ENCODE measurements at regions not wholly inside any gene's neighbourhood (a gene's known extent, or its start where the extent isn't known, plus 50 kb on each side); places are given as distances from the start of the nearest gene placed in this dataset.

DNA sequence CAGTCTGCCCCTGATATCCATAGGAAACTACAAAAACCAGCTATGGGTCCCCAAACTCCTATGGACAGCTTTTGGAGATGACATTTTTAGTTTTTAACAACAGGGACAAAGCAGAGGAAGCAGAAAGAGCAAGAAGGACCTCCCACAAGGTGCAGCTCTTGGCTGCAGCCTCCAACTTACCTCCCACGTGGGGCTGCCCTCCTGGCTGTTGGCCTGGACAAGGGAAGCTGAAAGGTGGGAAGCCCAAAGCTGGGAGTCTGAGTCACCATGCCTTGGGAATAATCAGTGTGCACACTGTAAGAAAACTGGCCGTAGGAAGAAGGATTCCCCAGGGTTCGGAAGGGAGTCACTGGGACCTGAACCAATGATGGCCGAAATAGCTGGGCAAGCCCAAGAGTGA, 51.8 kb upstream of the PAX1 start:
- DNase-seq (ENCODE audit: low spot score): no peak

GRCh38 chr20:21643417-21643816, 62.0 kb upstream of the PAX1 start:
- DNase-seq (ENCODE audit: low spot score): no peak

DNA sequence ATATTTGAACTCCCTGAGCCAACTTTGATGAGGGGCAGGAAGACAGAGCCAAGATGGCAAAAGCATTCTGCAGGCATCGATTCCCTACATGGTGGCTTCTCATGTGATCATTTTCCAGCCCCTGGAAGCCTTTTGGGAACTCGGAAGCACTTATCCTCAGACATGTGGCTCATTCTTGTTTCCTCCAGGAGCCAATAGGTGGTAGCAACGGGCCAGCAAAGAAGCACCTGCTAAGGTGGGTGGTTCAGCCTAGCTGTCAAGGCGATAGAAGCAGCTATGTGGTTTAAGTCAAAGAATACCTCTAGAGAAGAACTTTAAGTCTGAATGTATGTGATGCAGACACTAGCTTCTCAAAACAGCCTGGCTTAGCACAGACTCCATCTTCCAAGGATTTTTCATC, 64.9 kb upstream of the PAX1 start:
- no peak for DNase-seq (ENCODE audit: low spot score)

DNA sequence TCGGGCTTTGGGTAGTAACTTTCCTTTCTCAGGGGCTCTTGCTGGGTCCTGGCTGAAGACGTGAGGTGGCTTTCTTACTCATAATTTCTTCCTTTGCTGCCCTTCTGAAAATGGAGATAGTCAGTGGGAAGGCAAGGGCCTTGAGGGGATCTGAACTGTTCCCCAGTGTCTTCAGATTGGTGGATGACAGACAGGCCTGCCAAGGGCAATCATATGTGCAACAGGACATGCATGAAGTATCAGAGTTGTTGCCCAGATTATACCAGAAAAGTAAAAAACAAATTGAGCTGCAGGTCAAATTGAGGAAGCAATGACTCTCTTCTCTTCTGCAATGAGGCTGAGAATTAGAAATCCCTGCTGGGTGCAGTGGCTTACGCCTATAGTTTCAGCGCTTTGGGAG, 71.6 kb upstream of the PAX1 start:
- DNase-seq (ENCODE audit: low spot score): no peak

GRCh38 chr20:21632735-21633053, 72.8 kb upstream of the PAX1 start:
- no peak for DNase-seq (ENCODE audit: low spot score)

GRCh38 chr20:21632031-21632734, 73.3 kb upstream of the PAX1 start:
- DNase-seq (ENCODE audit: low spot score): no peak

DNA sequence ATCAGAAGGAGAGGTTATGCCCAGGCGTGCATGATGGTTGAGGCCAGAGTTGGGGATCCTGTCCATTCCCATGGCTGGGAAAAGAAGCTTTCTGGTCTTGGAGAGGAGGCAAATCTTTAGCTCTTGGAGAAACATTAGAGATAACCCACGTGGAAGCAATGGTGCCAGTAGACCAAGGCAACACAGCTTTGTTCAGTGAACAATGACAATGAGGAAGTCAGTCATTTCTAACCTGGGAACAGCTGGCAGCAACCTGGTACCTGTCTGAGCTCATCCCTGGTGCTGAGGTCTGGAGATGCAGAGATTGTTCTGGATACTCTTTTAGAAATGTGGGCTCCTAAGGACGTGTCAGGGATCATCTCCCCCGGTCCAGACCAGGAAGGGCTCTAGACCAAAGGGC, 76.7 kb upstream of the PAX1 start:
- DNase-seq (ENCODE audit: low spot score): no peak

GRCh38 chr20:21623781-21624094, 81.7 kb upstream of the PAX1 start:
- DNase-seq (ENCODE audit: low spot score): no peak

DNA sequence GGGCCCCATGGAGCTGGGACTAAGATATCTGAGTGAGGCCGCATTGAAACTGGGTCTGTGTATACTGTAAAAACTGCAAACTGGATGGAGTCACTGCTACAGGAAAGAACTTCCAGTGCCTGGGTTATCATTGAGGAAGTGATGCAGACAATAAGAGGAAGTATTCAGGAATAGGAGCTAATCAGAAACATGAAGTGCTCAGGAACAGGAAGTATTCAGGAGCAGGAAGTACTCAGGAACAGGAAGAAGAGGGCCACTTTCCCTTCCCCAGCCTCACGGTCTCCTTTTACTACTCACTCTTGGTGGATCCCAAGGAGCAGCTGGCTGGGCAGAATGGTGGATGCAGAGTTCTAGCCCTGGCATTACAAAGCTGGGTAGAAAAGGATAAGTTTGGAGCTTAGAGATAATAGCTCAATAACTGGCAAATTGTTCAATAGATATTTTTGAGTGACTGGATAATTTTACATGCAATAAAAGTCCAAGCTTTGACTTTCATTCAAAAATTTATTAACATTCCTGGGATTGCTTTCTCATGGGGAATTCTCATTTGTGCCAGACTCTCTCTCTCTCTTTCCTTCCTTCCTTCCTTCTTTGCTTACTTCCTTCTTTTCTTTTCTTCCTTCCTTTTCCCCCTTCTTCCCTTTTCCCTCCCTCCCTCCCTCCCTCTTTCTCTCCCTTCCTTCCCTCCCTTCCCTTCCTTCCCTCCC, 82.2 kb upstream of the PAX1 start:
- no peak for DNase-seq (ENCODE audit: low spot score)

DNA sequence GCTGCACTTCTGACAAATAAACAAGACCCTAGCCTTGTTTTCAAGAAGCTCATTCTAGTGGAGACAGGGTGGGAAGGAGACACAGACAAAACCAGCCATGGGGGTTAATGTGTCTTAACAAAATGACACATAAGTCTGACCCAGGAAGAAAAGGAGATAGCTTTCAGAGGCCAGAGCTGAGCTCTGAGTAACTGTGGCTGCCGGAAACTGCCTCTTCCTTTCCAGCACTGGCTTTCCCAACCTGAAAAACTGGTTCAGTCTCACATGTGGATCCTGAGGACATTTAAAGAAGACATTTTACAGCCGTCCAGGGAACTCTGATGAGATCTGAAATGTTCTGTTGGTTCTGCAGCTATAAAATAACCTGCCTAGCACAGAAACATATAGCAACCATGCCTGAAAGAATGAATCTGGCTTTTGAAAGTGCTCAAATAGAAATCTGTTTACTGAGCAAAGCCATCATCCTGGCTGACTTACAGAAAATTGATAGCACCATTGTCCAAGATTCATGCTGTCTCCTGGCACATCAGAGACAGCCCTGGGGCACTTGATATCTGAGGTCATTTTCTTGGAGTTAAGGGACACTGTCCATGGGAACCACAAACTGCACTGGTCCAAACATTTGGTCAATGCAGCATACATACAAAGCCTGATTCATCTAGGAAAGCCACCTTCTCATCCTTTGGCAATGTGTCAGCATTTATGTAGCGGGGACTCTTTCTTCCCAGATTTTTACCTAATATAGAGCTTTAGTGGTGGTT, 83.2 kb upstream of the PAX1 start:
- DNase-seq (ENCODE audit: low spot score): no peak

DNA sequence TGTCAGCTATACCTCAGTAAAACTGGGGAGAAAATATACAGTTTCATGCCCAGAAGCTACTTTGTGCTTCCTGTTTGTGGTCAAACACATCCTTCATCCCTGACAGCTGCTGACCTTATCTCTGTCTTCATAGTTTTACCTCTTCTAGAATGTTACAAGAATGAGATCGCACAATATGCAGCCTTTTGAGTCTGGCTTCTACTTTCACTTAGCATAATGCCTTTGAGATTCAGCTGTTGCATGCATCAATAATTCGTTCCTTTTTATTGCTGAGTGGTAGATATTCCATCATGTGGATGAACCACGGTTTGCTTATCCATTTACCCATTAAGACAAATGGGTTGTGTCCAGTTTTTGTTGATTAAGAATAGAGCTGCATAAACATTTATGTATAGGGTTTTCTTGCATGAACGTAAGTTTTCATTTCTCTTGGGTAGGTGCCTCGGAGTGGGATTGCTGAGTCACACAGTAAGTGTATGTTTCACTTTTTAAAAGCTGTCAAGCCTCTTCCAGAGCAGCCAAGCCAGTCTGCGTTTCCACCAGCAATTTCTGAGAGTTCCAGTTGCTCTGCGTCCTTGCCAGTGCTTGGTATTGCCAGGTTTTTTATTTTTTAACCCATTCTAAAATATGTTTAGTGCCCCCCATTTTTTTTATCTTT, 86.6 kb upstream of the PAX1 start:
- no peak for DNase-seq (ENCODE audit: low spot score)

GRCh38 chr20:21615617-21616080, 89.8 kb upstream of the PAX1 start:
- peak; percentile 85 for DNase-seq (ENCODE audit: low spot score)

DNA sequence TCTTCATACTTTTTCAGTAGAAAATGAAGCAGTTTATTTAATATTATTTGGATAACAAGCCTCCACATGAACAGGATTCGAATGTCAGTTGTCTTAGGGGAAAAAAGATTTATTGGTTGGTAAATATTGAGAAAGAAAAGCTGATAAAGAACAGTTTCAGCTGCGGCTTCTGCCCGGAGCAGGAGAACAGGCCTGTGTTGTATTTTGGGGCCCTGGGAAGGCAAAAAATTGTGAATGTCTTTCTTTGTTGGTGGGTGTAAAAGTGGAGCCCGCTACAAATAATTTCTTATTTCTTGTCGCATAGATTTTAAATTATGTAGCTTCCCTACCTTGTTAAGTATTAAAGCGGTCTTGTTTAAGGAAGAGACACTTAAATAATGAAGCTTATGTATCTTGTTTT, 90.5 kb upstream of the PAX1 start:
- no peak for DNase-seq (ENCODE audit: low spot score)

- DNase-seq (ENCODE audit: low spot score): no peak
These were observed 92.0 kb upstream of the PAX1 start for GRCh38 chr20:21613512-21613911.

DNA sequence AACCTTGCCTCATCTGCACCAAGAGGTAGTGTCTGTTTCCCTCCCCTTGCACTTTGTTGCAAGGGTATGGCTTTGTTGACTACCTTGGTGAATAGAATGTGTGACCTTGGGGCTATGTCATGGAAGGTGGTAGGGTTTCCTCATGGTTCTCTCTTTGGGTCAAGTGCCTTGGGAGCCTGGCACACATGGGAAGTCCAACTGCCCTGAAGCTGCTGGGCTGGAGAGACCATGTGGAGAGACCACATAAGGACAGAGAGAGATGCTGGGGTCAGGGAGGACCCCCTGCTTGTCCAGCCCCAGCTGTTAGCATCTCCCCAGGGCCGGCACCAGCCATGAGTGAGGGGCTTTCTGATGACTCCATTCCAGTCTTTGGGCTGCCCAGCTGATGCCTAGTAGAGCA, 95.5 kb upstream of the PAX1 start:
- no peak for DNase-seq (ENCODE audit: low spot score)

DNA sequence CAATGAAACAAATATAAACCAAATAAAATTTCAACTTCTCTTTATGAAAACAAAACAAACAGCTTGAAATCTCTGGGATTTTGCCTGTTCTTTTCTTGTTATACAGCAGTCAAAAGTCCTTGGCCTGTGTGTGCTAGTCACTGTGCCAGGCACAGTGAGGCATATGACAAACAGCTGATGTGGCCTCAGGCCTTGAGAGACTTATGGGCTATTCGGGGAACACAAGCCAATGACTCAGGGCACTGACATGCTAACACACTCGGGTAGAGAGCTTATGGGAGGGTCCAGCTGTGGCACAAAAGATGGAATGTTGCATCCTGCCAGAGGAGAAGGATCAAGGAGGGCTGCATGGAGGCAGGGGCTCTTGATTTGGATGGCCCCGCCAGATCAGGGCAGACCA, 95.4 kb upstream of the NKX2-2 start:
- DNase-seq (ENCODE audit: low spot score): peak; percentile 15

GRCh38 chr20:21608777-21609176, 94.9 kb upstream of the NKX2-2 start:
- no peak for DNase-seq (ENCODE audit: low spot score)

DNA sequence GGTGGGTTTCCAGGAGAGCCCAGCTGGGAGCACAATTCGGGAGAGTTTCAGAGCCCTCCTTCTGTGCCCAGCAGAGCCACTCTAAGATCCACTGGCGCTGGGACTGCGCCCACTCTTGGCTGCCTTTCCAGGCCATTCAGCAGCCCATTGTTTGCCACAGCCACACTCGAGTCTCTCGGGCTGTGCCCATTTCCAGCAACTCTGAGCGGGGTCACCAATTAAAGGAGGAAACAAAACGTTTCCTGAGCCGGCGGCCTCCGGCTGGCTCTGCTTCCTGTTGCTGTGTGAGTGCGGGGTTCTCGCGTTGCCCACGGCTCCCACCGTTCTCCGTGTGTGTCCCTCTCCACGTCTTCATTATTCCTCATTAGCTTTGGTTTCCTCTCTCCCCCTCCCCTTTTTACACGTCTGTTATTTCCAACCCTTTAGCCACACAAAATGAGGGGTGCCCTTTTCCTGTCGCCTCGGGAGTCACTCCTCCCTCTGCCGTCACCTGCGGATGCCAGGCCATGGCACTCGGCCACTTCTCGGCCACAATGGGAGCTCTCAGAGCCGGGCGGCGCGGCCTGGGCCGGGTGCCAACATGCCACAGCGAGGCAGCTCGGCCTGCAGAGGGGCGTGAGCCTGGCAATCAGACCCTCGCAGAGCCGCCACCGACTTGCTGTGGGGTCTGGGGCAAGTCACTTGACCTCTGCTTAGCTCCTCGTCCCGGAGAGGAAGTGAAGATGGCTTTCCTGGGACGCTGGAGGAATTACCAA, 94.3 kb upstream of the NKX2-2 start:
- DNase-seq (ENCODE audit: low spot score): no peak

DNA sequence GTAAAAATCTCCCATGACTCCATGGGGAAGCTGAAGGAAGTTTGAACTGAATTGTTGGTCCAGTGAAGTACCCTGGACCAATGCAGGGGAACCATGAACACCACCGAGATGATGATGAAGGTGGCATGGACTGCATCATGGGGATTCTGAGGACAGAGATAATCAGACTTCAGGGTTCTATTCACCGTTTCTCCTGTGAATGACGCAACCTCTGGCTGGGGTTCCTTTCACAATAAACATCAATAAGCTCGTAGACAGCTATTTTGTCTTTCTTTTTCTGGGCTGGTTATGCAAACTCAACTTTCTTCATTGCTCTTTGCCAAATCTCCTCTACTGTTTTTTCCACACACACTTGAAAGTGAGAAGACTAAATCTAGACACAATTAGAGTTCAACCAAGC, 87.9 kb upstream of the NKX2-2 start:
- DNase-seq (ENCODE audit: low spot score): no peak

DNA sequence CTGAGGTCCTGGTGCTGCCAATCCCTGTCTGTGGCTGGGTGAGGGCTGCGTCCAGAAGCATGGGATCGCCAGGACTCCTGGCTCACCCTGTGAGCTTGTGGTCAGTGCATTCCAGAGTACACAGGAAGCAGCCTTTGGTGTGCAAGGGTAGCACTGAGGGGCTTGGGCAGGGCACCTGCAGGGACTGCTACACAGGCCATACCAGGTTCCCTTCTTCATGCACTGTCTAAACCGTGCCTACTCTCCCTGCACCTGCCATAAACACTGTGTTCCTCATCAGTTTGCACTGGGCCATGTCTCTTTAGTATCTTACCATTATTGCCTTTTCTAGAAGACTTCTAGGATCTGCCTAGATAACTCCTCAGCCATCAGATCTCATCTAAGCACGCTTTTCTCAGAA, 72.8 kb upstream of the NKX2-2 start:
- no peak for DNase-seq (ENCODE audit: low spot score)

- no peak for DNase-seq (ENCODE audit: low spot score)
These were observed 69.8 kb upstream of the NKX2-2 start for GRCh38 chr20:21583486-21584168.

- no peak for DNase-seq (ENCODE audit: low spot score)
These were observed 63.7 kb upstream of the NKX2-2 start for GRCh38 chr20:21577551-21577950.

Data from GM03348 (cell line).